Stimulated activated CD4-positive, alpha-beta T cell treated with anti-CD3 and anti-CD28 coated beads, Interleukin-4, amount 100 ng/mL, for 1 hour (primary cell): ENCODE measurements at regions not wholly inside any gene's neighbourhood (a gene's known extent, or its start where the extent isn't known, plus 50 kb on each side); places are given as distances from the start of the nearest gene placed in this dataset.

Source experiments
- DNase-seq: peaks from one replicate; pipeline ENCODE4 v3.0.0-alpha.2; 2020

DNA sequence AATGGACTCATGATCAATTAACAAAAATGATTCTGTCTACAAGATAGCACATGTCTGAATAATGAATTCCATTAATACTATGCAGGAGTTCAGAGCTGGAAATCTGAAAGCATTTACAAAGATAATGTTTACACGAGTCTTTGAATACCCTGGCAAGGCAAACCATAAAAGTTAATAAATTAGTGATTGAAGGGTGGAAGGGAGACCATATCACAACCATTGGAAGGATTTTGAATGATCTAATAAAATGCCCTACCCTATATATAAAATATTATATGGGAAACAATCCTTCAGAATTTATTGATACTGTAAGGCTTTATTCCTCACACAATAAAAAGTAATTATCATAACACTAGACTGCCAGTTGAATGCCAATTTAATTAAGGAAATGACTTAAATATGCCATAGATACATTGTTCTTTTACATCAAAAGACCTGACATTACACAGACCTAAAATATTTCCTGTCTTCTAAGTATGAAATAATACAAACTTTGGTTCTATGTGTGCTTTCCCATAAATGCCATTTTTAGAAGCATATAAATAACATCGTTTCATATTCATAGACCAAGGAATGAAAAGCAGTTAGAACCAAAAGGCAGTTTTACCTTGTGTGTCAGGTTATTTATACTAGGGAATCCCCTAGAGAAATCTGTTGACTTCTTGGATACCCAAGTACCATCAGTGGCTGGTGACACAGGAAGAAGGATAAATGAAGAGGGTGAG lies 249.2 kb upstream of the MARCKS start:
- DNase-seq = no peak

DNA sequence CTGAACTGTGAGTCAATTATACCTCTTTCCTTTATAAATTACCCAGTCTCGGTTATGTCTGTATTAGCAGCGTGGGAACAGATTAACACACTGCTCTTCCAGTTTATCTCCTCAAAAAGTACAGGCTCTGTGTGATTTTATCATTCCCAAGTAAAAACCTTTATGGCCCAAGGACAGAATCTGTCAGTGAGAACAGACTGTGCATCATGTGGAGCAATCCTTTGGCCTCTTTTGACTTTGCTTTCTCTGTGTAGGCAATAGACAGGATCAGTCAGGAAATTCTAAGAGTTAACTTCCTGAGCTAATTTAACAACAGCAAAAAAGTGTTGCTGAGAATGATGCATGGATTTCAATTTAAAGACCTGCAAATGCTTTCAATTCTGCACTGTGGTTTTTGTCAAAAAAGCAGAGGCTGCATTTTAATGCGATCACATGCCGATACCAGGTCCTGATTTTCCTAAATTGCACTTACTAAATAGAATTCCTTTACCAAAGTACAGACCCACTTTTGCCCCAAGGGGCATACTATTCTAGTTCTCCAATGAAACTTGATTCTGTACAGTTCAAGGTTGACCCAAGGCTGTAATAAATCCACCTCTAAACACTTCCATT lies 246.7 kb upstream of the MARCKS start:
- no peak for DNase-seq

DNA sequence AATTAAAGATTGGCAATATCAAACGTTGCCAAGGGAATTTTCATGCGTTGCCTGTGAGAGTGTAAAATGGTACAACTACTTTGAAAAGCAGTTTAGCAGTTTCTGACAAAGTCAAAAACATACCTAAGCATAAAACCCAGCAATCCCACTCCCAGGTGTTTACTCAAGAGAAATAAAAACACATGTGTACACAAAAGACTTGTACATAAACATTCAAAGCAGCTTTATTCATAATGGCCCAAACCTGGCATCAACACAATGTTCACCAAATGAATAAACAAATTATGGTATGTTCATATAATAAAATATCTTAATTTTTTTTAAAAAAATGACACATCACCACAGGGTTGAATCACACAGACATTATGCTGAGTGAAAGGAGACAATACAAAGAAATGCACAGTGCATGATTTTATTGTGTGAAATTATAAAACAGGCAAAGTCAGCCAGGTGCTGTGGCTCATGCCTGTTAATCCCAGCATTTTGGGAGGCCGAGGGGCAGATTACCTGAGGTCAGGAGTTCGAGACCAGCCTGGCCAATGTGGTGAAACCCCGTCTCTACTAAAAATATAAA lies 240.4 kb upstream of the MARCKS start:
- DNase-seq = no peak

DNA sequence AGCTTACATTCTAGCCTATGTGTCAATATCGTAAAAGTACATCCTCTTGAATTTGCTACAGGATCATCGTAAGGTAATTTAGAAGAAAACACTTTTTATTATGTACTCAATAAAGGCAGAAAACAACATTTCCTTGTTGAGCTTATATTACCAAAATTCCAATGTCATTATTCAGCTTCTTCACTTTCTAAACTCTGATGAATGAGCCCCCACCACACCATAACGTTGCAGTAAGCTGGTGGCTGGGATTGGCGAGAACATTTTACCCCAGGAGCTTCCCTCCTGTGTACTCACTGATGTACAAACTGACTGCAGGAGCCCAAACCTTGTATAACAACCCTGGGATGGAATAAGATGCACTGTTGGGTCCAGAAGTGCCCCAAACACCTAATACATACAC lies 238.1 kb upstream of the MARCKS start:
- DNase-seq = no peak

DNA sequence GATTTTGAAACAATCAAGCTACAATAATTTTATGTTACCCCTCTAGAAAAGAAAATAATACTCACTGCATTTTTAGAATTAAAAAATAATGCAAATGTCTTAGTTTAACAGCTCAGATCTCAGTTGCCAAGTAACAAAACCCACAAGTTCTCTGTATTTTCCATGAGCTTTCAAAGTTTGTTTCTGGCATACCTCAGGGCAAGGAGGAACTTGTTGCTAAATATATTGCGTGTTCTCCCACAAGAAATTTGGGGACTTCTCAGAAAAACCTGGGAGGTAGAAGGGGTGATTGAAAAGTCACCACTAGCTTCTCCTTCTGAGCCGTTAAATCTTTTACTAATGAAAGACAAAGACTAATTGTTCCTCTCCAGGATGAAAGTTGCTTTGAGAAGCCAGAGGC lies 236.8 kb upstream of the MARCKS start:
- no peak for DNase-seq

DNA sequence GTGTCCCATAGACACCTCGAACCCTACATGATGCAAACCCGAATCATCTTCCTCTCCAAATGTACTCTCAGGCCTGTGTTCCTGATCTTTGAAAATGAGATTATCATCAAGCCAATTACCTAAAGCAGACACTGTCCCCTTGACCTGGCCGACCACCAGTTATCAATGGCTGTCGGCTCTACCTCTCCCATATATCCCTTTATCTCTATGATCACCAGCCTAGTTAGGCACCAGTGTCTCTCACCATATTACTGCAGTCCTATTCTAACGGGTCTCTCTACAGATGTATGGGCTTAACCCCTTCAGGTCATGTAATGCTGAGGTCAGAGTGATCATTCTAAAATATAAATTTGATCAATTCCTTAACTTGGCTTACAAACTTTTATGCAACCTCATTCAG lies 234.9 kb upstream of the MARCKS start:
- DNase-seq = no peak

DNA sequence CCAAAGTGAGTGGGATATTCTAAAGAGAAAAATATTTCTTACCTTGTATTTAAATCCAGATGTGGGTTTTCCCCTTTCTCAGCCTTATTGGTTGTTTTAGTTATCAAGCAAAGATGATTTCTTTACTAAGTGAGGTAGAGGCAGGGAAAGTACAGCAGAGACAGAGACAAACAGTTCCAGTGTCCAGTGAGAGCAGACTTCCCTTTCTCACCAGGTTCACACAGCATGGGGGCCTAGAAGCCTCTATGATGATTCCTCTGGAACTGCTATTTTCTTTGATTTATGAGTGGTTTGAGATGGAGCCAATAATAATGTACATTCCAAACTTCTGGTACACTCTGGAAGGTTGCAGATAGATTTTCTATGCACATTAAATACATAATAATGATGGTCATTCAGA lies 234.0 kb upstream of the MARCKS start:
- no peak for DNase-seq

DNA sequence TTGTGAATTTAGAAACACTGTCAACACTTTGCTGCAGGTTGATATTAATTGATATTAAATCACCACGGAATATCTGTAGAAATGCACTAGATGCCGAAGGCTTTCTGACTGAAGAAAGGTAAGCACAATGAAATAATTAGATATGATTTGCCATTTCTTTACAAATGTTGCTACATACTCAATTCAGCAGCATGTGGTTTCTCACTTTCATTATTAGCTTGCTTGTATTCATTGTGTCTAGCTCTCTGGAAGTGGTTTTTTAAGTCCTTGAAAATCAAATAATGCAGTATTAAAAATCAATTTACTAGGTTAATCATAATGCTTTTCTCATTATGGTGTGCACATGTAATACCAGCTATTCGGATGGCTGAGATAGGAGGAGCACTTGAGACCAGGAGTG lies 231.3 kb upstream of the MARCKS start:
- no peak for DNase-seq

DNA sequence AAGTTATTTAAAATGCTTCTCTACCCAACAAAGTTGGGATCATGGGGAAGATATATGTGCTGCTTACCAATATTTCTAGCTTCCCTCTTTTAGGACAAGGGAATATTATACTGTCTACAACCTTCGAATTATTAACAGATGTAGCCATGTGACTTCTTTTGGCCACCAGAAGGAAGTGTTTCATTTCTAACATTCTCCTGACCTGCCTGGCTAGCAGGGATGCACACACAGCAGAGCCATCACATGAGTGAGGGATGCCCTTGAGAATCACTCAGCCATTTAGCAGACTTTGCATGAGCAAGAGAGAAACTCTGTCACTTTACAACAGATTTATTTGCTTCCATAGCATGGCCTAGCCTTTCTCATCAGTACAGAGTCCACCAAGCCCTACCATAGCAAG lies 230.7 kb upstream of the MARCKS start:
- no peak for DNase-seq

DNA sequence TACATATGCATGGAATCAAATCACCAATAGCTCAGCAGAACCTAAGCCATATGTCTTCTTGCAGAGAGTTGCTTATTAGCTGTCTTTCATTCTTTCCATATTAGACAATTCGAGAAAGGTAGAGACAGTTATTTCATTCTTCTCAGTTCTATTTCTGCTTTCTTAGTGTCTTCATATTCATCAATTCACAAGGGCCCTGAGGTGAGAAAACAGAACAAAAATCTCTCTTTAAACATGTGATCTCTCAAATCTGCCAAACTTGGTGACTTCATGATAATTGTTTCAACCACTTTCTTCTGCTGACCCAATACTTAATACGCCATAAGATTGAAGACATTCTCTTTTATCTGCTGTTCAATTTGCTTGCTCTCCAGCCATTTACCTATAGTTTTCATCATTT lies 229.7 kb upstream of the MARCKS start:
- DNase-seq = no peak

DNA sequence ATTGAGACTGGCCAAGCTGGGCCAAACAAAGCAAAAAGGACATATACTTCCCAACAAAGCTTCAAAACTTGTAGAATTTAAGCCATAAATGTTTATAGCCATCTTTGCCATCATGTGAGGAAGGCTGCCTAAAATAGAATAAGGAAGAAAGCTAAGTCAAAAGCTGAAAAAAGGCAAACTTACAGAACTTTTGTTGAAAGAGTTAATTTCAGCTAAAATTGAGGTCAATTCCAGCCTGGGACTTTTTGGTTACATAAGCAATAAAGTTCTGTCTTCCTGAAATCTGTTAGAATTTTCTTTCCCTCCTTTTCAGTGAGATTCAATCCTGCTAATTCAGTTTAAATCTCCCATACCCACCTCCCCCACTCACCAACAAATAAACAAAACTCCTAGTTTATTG lies 227.9 kb upstream of the MARCKS start:
- no peak for DNase-seq

DNA sequence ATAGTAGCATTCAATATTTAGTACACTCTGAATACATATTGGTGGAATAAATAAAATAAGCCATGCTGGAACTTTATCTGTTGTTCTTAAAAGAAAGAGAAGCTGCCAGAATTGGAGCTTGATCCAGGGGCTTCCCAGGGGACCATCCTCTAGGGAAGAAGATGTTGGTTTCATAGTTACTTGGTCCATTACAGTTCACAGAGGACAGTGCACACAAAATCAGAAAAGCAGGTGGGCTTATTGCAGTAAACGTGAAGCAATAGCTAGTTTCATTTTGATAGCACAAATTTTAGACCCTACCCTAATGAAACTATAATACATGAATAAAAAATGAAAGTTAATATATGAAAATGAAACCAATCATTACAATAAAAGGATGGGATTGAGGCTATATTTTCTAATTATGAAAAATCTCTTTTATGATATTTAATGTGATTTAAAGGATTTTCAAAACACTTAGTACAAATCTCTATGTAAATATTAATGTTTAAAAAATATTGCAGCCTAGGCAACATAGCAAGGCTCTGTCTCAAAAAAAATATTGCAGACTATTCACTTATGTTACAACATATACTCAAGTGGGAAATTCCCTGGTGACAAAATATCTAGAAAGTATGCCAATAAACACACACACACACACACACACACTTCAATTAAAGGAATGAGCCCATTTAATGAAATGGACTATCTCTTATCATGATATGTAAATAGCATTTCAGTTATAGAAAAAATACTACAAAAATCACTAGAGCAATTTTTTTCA lies 227.0 kb upstream of the MARCKS start:
- DNase-seq = no peak

DNA sequence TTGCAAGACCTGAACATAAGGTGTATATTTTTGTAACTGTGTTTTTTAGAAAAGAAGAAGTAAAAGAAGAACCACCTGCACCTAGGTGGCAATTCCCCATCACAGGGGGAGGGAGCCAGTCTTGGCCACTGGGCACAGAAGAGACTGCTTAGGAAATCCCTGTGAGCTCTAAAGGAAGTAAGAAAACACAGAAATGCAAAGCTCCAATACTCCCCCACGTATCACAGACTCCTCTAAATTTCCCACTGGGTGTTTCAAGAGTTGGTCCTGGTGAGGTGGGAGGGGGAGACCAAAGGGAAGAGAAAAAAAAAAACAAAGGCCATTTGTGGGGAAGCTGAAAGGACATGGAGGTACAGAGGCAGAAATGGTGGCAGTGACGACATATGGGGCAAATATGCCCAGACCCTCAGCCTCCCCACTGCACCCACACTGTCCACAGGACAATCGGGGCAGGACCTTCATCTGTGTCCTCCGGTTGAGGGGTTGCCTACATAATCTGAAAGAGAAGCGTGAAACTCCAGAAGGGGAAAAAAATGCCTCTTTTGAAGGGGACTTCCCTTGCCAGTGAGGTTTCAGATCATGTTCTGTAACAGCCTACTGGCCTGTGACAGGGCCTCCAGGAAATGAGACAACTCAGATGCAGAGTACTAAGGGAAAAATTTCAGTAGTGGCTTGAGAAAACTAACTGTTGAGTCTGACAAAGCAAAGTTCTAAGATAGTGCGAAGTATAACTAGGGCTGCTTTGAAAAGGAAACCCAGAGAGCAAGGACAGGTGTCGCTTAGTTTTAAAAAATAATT lies 226.2 kb upstream of the MARCKS start:
- peak; percentile 3 for DNase-seq

DNA sequence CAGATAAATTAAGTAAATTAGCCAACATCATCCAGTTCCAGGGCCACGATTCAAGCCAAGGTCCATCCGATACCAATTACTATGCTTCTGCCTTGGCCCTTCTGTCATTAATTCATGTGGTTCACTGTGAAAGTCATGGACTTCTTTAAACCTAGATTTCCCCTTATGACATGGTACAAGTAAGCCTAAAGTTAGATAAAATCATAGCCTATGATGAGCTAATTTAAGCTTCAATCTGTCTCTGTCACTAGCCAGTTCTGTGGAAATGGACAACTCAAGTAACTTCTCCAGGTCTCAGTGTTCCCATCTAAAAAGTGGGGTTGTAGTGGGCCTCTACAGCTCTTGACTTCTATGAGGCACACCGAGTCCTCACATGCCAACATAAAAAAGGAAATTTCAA lies 225.5 kb upstream of the MARCKS start:
- DNase-seq = no peak

DNA sequence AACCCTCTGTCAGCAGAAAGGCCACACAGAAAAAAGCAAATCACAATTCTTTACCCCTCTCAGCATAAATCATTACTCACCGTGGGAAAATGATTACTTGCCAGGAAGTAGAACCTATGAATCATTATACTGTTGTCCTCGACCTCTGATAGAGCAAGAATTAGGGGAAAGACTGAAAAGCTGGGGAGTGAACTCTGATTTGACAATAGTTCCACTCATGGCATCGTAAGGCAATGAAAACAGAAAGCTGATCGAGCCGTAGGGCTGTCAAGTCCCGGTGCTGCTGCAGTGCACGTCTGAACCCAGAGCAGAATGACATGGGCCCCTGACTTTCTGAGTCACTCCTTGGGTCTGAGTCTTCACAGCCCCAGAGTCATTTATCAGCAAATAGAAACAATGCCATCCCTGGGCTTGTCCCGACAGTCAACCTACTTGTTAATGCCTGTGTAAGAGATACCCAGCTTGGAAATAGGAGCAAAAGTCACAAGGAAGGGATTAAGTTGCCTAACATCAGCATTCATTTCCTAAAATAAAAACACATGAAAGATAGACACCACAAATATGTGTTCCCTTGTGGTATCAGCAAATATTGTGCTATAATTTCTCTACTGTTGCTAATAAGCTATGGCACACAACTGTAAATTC lies 224.8 kb upstream of the MARCKS start:
- DNase-seq = peak; percentile 34

DNA sequence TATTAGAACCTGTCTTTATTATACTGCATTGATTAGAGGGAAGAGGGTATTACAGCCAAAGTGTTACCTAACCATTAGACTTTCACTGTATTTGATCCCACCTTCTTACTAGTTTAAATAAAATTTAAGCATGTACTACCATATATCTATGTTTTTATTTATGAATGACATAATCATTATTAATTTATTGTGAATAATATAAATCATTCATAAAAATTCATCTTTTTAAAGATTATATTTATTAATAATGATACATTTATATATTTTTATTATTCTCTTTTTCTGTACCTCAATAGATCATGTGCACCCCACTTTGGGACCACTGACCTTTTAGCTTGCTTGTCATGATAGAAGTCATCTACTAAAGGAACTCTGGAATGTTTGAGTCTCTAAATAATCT lies 223.5 kb upstream of the MARCKS start:
- DNase-seq = no peak

DNA sequence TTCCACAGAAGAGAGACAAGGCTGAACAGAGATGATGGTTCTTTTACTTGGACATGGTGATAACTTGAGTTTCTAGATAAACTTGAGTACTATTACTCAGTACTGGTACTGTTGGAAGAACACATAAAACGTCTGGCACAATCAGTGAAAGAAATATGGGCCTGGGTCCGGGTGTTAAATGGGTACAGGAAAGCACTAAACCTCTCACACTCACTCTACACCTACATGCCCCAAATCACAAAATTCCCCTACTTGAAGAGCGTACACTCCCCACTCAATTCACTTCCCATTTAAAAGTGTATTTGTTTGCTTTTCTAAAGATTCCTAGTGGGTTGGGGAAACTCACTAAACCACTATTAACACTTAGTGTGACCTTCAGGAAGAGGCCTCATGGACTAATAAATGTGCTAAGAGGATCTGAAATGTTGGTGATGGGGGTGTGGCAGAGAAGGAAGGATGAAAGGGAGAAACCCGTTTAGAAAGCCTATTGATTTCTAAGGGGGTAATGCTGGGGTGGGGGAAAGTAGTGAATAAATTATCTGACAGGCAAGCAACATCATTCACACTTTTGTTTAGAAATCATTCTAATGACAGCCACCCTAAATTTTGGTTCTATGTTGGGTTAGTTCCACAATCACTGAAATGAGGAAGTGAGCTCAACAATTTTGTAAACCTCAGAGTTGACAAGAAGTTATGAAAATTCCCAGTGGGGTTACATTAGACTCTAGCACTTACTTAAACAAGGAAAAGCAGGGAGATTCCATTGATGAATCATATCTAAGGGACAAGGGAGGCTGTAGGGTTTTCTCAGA lies 222.6 kb upstream of the MARCKS start:
- no peak for DNase-seq

DNA sequence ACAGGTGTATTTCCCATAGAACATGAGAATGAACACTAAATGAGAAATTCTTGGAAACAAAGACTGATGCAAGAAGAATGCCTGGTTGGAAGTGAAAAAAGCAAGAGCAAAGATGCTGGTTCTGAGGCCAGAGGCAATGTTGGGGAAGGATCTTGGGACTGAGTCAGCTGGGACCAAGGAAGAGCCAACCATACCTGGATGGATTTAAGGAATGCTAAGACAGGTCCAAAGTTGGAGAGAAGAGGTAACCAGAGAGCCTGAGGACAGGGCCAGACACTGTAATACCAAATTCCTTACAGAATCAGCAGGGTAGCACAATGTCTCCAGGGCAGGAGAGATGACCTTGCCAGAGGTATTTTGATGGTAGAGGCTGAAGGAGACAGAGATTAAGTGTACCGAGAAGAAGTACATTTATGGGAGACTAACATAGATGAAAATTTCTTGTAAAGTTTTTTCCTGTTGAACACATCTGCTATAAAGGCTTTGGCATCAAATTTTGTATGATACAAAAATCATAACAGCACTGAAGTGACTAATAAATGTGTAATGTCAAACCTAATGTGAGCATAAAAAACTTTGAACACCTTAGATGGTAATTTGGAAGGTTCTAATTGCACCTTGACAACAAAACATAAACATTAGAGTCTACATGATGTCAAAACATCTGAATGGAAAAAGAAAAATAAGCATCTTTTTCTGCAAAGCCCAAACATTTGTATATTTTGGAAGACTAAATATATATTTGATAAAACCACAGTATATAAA lies 221.7 kb upstream of the MARCKS start:
- no peak for DNase-seq

DNA sequence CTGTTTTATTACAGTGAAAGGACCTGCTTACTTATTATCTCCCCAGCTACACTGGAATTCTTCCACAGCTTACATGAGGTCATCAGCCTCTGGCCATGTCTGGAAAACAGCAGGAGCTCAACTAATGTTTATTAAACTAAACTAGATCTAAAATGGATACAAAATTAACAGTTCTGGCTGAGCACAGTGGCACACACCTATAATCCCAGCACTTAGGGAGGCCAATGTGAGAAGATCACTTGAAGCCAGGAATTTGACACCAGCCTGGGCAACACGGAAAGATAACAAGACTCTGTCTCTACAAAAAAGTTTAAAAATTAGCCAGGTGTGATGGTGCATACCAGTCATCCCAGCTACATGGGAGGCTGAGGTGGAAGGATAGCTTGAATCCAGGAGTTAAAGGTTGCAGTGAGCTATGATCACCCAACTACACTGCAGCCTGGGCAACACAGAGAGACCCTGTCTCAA lies 220.8 kb upstream of the MARCKS start:
- no peak for DNase-seq

DNA sequence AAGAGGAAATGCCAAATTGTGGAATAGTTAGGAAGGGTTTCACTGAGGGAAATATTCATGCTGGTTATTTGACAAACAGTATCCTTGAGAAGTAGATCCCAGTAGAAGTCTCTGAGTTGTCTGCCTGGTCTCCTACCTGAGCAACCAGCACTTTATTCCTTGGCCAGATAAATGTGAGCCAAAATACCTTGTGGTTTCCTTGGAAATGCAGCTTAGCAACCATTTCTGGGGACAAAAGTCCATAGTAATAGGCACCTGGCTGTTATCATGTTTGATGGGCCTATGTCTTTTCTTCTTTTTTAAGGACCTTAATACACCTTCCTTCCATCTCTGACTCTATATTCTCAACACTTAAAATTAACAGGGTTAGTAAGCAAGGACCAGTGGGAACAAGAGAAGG lies 217.1 kb upstream of the MARCKS start:
- DNase-seq = no peak
